Endothelial cell of umbilical vein (primary cell): ENCODE measurements at regions not wholly inside any gene's neighbourhood (a gene's known extent, or its start where the extent isn't known, plus 50 kb on each side); places are given as distances from the start of the nearest gene placed in this dataset.

Experiments used
- BruUV-seq: library from RNA; stranded (reverse); fragments of 400-500 nt; replicated peaks from 2 replicates; lab custom pipeline; 2021; lab: Mats Ljungman, UMichigan
- CTCF ChIA-PET: fragments of 300-600, 350-600 bp; sonication (Branson Sonifier 250); formaldehyde crosslinking; loops from one replicate; lab custom pipeline; 2021; ENCODE audit warnings: antibody characterized with exemption, inconsistent platforms; lab: Charles Lee
- POLR2A ChIA-PET: fragments of 300-600, 350-600 bp; sonication (Branson Sonifier 250); formaldehyde crosslinking; loops from one replicate; lab custom pipeline; 2021; ENCODE audit warnings: antibody characterized with exemption, inconsistent platforms; lab: Charles Lee
- DNase-seq: peaks from one replicate; pipeline ENCODE4 v3.0.0-alpha.2; 2011; ENCODE audit warnings: low read depth, low spot score
- FAIRE-seq: peaks from 2 replicates; lab custom pipeline; 2011; peaks lifted over from hg19 to GRCh38; lab: Jason Lieb, UNC
- H2AFZ ChIP-seq: 2 replicates; pipeline ENCODE4 v1.6.0; 2012; ENCODE audit warnings: low read depth, low read length, control low read depth, inconsistent platforms
- H3K27ac ChIP-seq: 2 replicates; pipeline ENCODE4 v1.5.1; 2011; ENCODE audit warnings: low read depth, mild to moderate bottlenecking, control low read depth, low read length, moderate library complexity; ENCODE audit not compliant: insufficient read depth
- H3K27me3 ChIP-seq, 2 experiments: 2 replicates each; pipeline versions ENCODE4 v1.6.0 to v1.6.1; 2011; ENCODE audit warnings: low read length in 2 of 2, mixed read lengths in 1 of 2; ENCODE audit not compliant: control insufficient read depth in 2 of 2, insufficient read depth in 2 of 2
- H3K36me3 ChIP-seq, 2 experiments: 2 replicates in 1 of 2; 3 replicates in 1 of 2; pipeline ENCODE4 v1.5.1; 2011; ENCODE audit warnings: low read length in 2 of 2, mild to moderate bottlenecking in 1 of 2, moderate library complexity in 1 of 2; ENCODE audit not compliant: control insufficient read depth in 2 of 2, insufficient read depth in 2 of 2; ENCODE audit errors: extremely low read depth in 1 of 2
- H3K4me1 ChIP-seq: 3 replicates; pipeline ENCODE4 v1.5.1; 2011; ENCODE audit warnings: mild to moderate bottlenecking, low read length; ENCODE audit not compliant: control insufficient read depth, insufficient read depth; ENCODE audit errors: extremely low read depth
- H3K4me2 ChIP-seq: 2 replicates; pipeline ENCODE4 v1.6.1; 2011; ENCODE audit warnings: low read length, control low read depth, mixed read lengths; ENCODE audit not compliant: insufficient read depth
- H3K4me3 ChIP-seq, 3 experiments: fragments of 200-600 bp in 1 of 3; sonication (generic), shearing (Covaris generic) in 1 of 3; replicated peaks in 1 of 3; 2 replicates each; pipeline ENCODE4 v1.5.1; 2011 to 2016; ENCODE audit warnings: control low read depth in 3 of 3, low read length in 3 of 3, mild to moderate bottlenecking in 2 of 3, inconsistent platforms in 1 of 3, low read depth in 1 of 3, moderate library complexity in 1 of 3; ENCODE audit not compliant: insufficient read depth in 1 of 3
- H3K79me2 ChIP-seq: 2 replicates; pipeline ENCODE4 v1.6.0; 2012; ENCODE audit warnings: low read length, inconsistent platforms; ENCODE audit not compliant: control insufficient read depth, insufficient read depth
- H3K9ac ChIP-seq: replicated peaks from 2 replicates; pipeline ENCODE3; 2011; ENCODE audit warnings: low read length, control low read depth; ENCODE audit not compliant: insufficient read depth; ENCODE audit errors: extremely low read depth
- H3K9me1 ChIP-seq: replicated peaks from 3 replicates; pipeline ENCODE4 v1.6.0; 2011; ENCODE audit warnings: mild to moderate bottlenecking, low read length; ENCODE audit not compliant: control insufficient read depth, insufficient read depth; ENCODE audit errors: extremely low read depth
- H3K9me3 ChIP-seq: replicated peaks from 2 replicates; pipeline ENCODE4 v1.5.1; 2012; ENCODE audit warnings: low read length, inconsistent platforms; ENCODE audit not compliant: control insufficient read depth, insufficient read depth
- H4K20me1 ChIP-seq: replicated peaks from 2 replicates; pipeline ENCODE3; 2011; ENCODE audit warnings: mild to moderate bottlenecking, low read length; ENCODE audit not compliant: control insufficient read depth, insufficient read depth; ENCODE audit errors: extremely low read depth
- EZH2 ChIP-seq: IDR thresholded peaks from 2 replicates; pipeline ENCODE4 v1.6.1; 2012; ENCODE audit warnings: borderline replicate concordance, low read depth, mild to moderate bottlenecking, moderate library complexity, low read length, inconsistent platforms; ENCODE audit not compliant: severe bottlenecking
- FOS ChIP-seq: IDR thresholded peaks from 2 replicates; pipeline ENCODE4 v1.6.1; 2011; ENCODE audit warnings: mild to moderate bottlenecking, low read length, moderate library complexity, borderline replicate concordance; ENCODE audit not compliant: insufficient read depth
- GATA2 ChIP-seq: IDR thresholded peaks from 2 replicates; pipeline ENCODE4 v1.7.0; 2011; ENCODE audit warnings: low read depth, mild to moderate bottlenecking, moderate library complexity, mixed read lengths, low read length; ENCODE audit not compliant: insufficient read length, insufficient read depth
- JUN ChIP-seq: IDR thresholded peaks from 2 replicates; pipeline ENCODE4 v1.6.1; 2011; ENCODE audit warnings: borderline replicate concordance, low read depth; ENCODE audit not compliant: insufficient read length, insufficient read depth
- MYC ChIP-seq: IDR thresholded peaks from one replicate; pipeline ENCODE4 v1.6.1; 2011; ENCODE audit warnings: mild to moderate bottlenecking, low read depth, low read length
- POLR2A ChIP-seq: IDR thresholded peaks from 2 replicates; pipeline ENCODE4 v1.6.1; 2012; ENCODE audit warnings: low read depth, mild to moderate bottlenecking, control low read depth, low read length
- POLR2AphosphoS5 ChIP-seq: IDR thresholded peaks from 2 replicates; pipeline ENCODE4 v1.6.1; 2012; ENCODE audit warnings: low read depth, mild to moderate bottlenecking, control low read depth, low read length, moderate library complexity; ENCODE audit not compliant: insufficient read depth
- dilution Hi-C: fragments of 300-500 bp; cut with MboI; formaldehyde crosslinking; loops from one replicate; pipeline ENCODE4 v1.15.0; 2019; ENCODE audit warnings: low sequenced_read_pairs; ENCODE audit not compliant: extremely low pct_ligation_motif_present
- intact Hi-C: fragments of 100-400 bp; cut with micrococcal nuclease; formaldehyde crosslinking; loops from one replicate; pipeline ENCODE4 v1.10.0; 2022
- TF ChIP-seq, protein P1 (sequence below), 2 donors: IDR thresholded peaks; 1 replicate in 1 of 2; 2 replicates in 1 of 2; pipeline ENCODE4 v1.5.1; 2011; ENCODE audit warnings: low read length in 2 of 2, mild to moderate bottlenecking in 2 of 2, moderate library complexity in 2 of 2, control low read depth in 1 of 2, inconsistent platforms in 1 of 2, low read depth in 1 of 2; ENCODE audit not compliant: insufficient read depth in 1 of 2; ENCODE audit errors: extremely low read depth in 1 of 2
- TF ChIP-seq, protein P2 (sequence below): IDR thresholded peaks from 2 replicates; pipeline ENCODE4 v1.6.1; 2011; ENCODE audit not compliant: insufficient read depth, insufficient read length

DNA sequence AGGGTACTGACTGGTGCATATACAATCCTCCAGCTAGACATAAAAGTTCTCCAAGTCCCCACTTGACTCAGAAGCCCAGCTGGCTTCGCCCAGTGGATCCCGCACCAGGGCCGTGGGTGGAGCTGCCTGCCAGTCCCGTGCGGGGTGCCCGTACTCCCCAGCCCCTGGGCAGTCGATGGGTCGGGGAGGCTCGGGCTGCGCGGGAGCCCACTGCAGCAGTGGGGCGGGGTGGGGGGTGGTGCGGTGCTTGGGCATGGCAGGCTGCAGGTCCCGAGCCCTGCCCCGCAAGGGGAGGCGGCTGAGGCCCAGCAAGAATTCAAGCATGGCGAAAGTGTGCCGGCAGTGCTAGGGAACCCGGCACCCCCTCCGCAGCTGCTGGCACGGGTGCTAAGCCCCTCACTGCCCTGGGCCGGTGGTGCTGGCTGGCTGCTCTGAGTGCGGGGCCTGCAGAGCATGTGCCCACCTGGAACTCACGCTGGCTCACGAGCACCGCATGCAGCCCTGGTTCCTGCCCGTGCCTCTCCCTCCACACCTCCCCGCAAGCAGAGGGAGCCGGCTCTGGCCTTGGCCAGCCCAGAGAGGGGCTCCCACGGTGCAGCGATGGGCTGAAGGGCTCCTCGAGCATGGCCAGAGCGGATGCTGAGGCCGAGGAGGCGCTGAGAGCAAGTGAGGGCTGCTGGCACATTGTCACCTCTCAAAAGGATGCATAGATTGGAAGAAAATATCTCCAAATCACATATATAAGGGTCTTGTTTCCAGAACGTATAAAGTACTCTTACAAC, 68.3 kb upstream of the PIK3R4 start:
- Histone ChIP-seq H3K27ac (no peak overlapping the region), H3K9me3 (no peaks in the 10 kb centered on the region), H3K9me1 (no peaks in the 10 kb centered on the region), H3K79me2 (no peaks in the 10 kb centered on the region), H2AFZ (no peak overlapping the region), H3K9ac (no peak overlapping the region), H3K27me3 (no peaks in the 10 kb centered on the region), H3K4me1 (no peaks in the 10 kb centered on the region), H3K4me2 (no peak overlapping the region), H3K4me3 (no peak overlapping the region), H4K20me1 (no peaks in the 10 kb centered on the region), H3K36me3 (no peaks in the 10 kb centered on the region)
- ChIA-PET POLR2A (no interaction called here), CTCF (no interaction called here)
- no TSS peak for BruUV-seq
- intact Hi-C loops = no loop called here
- dilution Hi-C loops = no loop called here
- no peak for FAIRE-seq
- TF ChIP-seq, protein P1, sequence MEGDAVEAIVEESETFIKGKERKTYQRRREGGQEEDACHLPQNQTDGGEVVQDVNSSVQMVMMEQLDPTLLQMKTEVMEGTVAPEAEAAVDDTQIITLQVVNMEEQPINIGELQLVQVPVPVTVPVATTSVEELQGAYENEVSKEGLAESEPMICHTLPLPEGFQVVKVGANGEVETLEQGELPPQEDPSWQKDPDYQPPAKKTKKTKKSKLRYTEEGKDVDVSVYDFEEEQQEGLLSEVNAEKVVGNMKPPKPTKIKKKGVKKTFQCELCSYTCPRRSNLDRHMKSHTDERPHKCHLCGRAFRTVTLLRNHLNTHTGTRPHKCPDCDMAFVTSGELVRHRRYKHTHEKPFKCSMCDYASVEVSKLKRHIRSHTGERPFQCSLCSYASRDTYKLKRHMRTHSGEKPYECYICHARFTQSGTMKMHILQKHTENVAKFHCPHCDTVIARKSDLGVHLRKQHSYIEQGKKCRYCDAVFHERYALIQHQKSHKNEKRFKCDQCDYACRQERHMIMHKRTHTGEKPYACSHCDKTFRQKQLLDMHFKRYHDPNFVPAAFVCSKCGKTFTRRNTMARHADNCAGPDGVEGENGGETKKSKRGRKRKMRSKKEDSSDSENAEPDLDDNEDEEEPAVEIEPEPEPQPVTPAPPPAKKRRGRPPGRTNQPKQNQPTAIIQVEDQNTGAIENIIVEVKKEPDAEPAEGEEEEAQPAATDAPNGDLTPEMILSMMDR (IDR thresholded peaks at IDR 0.05; ENCODE audit: extremely low read depth in 1 of 2, insufficient read depth in 1 of 2, low read depth in 1 of 2, low read length in 2 of 2) = no peak
- TF ChIP-seq POLR2A (no peak), POLR2AphosphoS5 (no peak), EZH2 (no peak), FOS (no peak), GATA2 (no peak), MYC (no peak), JUN (no peak)
- TF ChIP-seq, protein P2, sequence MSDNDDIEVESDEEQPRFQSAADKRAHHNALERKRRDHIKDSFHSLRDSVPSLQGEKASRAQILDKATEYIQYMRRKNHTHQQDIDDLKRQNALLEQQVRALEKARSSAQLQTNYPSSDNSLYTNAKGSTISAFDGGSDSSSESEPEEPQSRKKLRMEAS = no peak
- DNase-seq = no peak
